Effector memory CD4-positive, alpha-beta T cell (primary cell): ENCODE measurements at regions not wholly inside any gene's neighbourhood (a gene's known extent, or its start where the extent isn't known, plus 50 kb on each side); places are given as distances from the start of the nearest gene placed in this dataset.
"Not testable (repeated sequence)": the region's sequence is repeated elsewhere in the genome, so short reads cannot be mapped to it uniquely, and the experiment has no call there.

Experiments used
- DNase-seq, 3 donors: peaks; one replicate each; pipeline ENCODE4 v3.0.0-alpha.2; 2020
- H3K27ac ChIP-seq: 2 replicates; pipeline ENCODE4 v1.7.0; 2013; ENCODE audit warnings: mild to moderate bottlenecking, low read length, moderate library complexity; ENCODE audit not compliant: insufficient read depth, poor library complexity, severe bottlenecking
- H3K27me3 ChIP-seq: replicated peaks from 2 replicates; pipeline ENCODE4 v1.7.0; 2013; ENCODE audit warnings: mild to moderate bottlenecking, low read length; ENCODE audit not compliant: insufficient read depth, control insufficient read depth, poor library complexity, severe bottlenecking
- H3K36me3 ChIP-seq: 2 replicates; pipeline ENCODE4 v1.7.0; 2013; ENCODE audit warnings: mild to moderate bottlenecking, low read length, moderate library complexity; ENCODE audit not compliant: control insufficient read depth, insufficient read depth
- H3K4me1 ChIP-seq: 2 replicates; pipeline ENCODE4 v1.7.0; 2013; ENCODE audit warnings: low read length, mild to moderate bottlenecking; ENCODE audit not compliant: control insufficient read depth, insufficient read depth, poor library complexity, severe bottlenecking
- H3K4me3 ChIP-seq: 2 replicates; pipeline ENCODE4 v1.7.0; 2013; ENCODE audit warnings: low read length, low read depth, mild to moderate bottlenecking; ENCODE audit not compliant: insufficient read depth, poor library complexity, severe bottlenecking
- H3K9me3 ChIP-seq: 2 replicates; pipeline ENCODE4 v1.7.0; 2013; ENCODE audit warnings: mild to moderate bottlenecking, low read length, moderate library complexity; ENCODE audit not compliant: control insufficient read depth

DNA sequence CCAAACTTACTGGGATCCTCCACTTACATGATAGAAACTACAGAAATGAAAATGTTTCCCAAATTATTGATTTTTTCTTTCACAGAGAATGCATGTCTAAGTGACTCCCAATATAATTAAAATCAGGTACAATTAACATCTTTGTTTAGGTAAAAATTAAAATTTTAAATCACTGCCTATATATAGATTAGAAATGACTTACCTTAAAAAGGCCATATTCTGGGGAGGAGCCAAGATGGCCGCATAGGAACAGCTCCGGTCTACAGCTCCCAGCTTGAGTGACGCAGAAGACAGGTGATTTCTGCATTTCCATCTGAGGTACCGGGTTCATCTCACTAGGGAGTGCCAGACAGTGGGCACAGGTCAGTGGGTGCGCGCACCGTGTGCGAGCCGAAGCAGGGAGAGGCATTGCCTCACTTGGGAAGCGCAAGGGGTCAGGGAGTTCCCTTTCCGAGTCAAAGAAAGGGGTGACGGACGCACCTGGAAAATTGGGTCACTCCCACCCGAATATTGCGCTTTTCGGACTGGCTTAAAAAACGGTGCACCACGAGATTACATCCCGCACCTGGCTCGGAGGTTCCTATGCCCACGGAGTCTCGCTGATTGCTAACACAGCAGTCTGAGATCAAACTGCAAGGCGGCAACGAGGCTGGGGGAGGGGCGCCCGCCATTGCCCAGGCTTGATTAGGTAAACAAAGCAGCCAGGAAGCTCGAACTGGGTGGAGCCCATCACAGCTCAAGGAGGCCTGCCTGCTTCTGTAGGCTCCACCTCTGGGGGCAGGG, 757.9 kb downstream of the C4orf33 start:
- not testable (repeated sequence) for DNase-seq, H3K9me3 ChIP-seq, H3K4me1 ChIP-seq, H3K27me3 ChIP-seq, H3K4me3 ChIP-seq, H3K36me3 ChIP-seq, H3K27ac ChIP-seq

DNA sequence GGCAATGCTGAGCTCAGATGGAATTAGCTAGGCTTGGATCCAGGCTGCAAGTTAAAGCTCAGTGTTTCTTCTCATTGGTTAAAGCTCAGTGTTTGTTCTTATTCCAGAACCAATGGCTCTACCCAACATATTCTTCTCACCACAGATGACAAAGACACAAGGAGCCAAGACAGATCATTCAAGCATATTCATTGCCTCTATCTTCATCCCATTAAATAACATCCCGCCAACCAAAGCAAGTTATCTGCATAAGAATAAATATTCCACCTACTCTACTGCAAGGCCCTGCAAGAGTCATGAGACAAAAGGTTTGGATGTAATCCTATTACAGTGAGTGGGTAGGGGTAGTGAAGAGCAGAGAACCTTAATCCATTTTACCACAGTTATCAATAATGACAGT, 766.5 kb downstream of the C4orf33 start:
- no peaks in the 10 kb centered on the region for H3K9me3 ChIP-seq
- H3K4me3 ChIP-seq: no peak overlapping the region
- no peaks in the 10 kb centered on the region for H3K36me3 ChIP-seq
- H3K27ac ChIP-seq: no peak overlapping the region
- no peaks in the 10 kb centered on the region for H3K27me3 ChIP-seq
- DNase-seq: no peak
- no peaks in the 10 kb centered on the region for H3K4me1 ChIP-seq

DNA sequence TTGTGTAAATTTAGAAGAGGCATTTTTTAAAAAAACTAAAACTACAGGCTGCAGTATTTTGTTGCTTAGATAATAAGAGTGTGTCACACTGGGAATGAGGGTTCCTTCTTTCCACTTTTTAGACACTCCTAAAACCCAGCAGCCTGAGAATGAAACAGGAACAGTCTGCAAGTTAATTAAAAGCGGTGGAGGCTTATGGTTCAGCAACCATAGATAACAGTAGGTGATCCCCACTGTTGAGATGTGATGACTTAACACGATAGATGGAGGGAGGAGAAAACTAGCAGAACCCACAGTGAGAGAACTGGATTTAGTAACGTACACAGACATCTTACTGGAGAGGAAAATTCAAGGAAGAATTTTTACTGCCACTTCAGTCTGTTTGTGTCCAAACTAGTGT, 767.3 kb downstream of the C4orf33 start:
- Histone ChIP-seq H3K27ac (no peak overlapping the region), H3K4me1 (no peaks in the 10 kb centered on the region), H3K27me3 (no peaks in the 10 kb centered on the region), H3K4me3 (no peak overlapping the region), H3K36me3 (no peaks in the 10 kb centered on the region), H3K9me3 (no peaks in the 10 kb centered on the region)
- DNase-seq: no peak

DNA sequence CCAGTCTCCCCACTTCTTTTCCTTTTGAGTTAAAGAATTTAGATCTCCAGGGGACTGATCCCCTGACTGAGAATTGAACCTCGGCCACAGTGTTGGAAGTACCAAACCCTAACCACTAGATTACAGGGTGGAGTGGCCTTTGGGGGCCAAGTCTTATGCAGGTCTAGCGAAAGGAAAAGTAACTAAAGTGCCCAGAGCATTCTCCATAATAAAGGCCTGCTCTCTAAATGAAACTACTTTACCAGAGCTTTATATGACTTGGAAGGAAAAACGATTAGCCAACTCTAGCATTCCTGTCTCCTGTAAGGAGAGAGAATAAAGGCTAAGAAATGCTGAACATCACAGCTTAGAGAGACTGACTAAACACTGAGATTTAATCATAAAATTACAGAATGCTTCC, 788.0 kb downstream of the C4orf33 start:
- no peak overlapping the region for H3K4me3 ChIP-seq
- H3K9me3 ChIP-seq: no peaks in the 10 kb centered on the region
- H3K27ac ChIP-seq: no peak overlapping the region
- H3K27me3 ChIP-seq: no peaks in the 10 kb centered on the region
- DNase-seq: no peak
- no peaks in the 10 kb centered on the region for H3K4me1 ChIP-seq
- H3K36me3 ChIP-seq: no peaks in the 10 kb centered on the region

GRCh38 chr4:129897111-129897510, 801.2 kb downstream of the C4orf33 start:
- no peaks in the 10 kb centered on the region for H3K9me3 ChIP-seq
- H3K27me3 ChIP-seq: no peaks in the 10 kb centered on the region
- H3K4me3 ChIP-seq: no peak overlapping the region
- DNase-seq: no peak
- H3K27ac ChIP-seq: no peak overlapping the region
- no peaks in the 10 kb centered on the region for H3K36me3 ChIP-seq
- no peaks in the 10 kb centered on the region for H3K4me1 ChIP-seq

- H3K36me3 ChIP-seq: no peaks in the 10 kb centered on the region
- no peaks in the 10 kb centered on the region for H3K27me3 ChIP-seq
- DNase-seq: no peak
- no peak overlapping the region for H3K4me3 ChIP-seq
- H3K4me1 ChIP-seq: no peaks in the 10 kb centered on the region
- H3K9me3 ChIP-seq: no peaks in the 10 kb centered on the region
- no peak overlapping the region for H3K27ac ChIP-seq
These were observed 803.9 kb downstream of the C4orf33 start for GRCh38 chr4:129899849-129900248.

DNA sequence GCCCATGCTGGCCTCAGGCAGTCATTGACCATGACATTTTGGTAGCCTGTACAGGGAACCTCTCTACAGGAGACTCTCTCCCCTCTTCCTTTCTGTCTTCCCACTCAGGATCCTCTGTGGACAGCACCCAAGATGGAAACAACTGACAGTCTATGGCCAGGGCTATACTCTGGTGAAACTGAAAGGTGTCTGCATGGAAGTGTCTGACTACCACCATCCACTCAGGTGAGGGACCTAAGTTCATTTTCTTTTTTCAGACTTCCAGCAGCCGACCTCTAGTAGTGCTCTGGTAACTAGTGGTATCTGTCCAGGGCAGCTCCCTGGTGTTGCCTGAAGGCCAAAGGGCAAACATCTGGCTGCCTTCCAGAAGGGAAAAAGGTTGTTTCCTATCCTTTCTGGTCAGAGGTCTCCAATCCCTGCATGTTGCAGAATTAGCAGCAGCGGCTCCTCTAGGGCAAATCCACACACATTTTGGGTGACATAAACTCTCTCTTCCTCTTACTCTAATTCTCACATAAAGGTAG, 804.5 kb downstream of the C4orf33 start:
- no peaks in the 10 kb centered on the region for H3K4me1 ChIP-seq
- no peaks in the 10 kb centered on the region for H3K27me3 ChIP-seq
- no peak overlapping the region for H3K27ac ChIP-seq
- no peaks in the 10 kb centered on the region for H3K36me3 ChIP-seq
- no peak for DNase-seq
- no peaks in the 10 kb centered on the region for H3K9me3 ChIP-seq
- no peak overlapping the region for H3K4me3 ChIP-seq

- no peaks in the 10 kb centered on the region for H3K36me3 ChIP-seq
- no peak for DNase-seq
- no peaks in the 10 kb centered on the region for H3K4me1 ChIP-seq
- H3K9me3 ChIP-seq: no peaks in the 10 kb centered on the region
- H3K4me3 ChIP-seq: no peak overlapping the region
- no peaks in the 10 kb centered on the region for H3K27me3 ChIP-seq
- H3K27ac ChIP-seq: no peak overlapping the region
These were observed 805.3 kb downstream of the C4orf33 start for GRCh38 chr4:129901205-129901604.

DNA sequence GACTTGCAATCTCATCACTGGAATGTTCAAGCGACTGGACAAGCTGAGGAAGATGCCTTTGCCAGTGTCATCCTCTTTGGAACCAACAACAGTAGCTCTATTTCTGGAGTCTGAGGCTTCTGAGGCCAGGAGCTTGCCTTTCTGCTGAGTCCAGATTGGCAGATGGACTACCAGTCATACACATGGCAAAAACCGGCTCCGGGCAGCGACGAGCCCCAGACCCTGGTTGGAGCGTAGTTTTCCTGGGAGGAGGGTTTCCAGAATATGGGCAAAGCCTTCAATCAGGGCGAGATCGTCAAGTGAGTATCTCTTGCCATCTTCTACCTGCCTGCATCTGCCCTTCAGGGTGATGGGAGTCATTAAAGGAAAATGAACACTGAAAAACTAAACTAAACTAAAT, 807.9 kb downstream of the C4orf33 start:
- H3K9me3 ChIP-seq: no peaks in the 10 kb centered on the region
- no peaks in the 10 kb centered on the region for H3K4me1 ChIP-seq
- H3K27ac ChIP-seq: no peak overlapping the region
- no peak for DNase-seq
- no peak overlapping the region for H3K4me3 ChIP-seq
- no peaks in the 10 kb centered on the region for H3K36me3 ChIP-seq
- H3K27me3 ChIP-seq: no peaks in the 10 kb centered on the region

DNA sequence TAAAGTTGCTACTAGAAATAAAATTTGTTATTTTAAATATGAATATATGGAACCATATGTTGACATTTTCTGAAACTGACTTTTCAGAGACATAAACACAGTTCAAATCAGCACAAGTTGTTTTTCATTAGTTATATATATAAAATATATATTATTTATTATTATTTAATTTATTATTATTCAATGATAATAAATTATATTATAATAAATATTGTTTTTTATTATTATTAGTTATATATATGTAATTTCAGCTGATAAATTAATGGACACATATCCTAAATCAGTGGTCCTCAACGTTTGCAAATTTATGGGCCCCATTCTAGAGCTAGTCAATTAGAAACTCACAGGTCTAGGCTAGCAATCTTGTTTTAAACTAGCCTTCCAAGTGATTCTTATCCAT, 809.3 kb downstream of the C4orf33 start:
- H3K9me3 ChIP-seq: no peaks in the 10 kb centered on the region
- no peak for DNase-seq
- H3K4me3 ChIP-seq: no peak overlapping the region
- H3K27ac ChIP-seq: no peak overlapping the region
- no peaks in the 10 kb centered on the region for H3K36me3 ChIP-seq
- no peaks in the 10 kb centered on the region for H3K27me3 ChIP-seq
- H3K4me1 ChIP-seq: no peaks in the 10 kb centered on the region
